Spleen (tissue), 11 donors: ENCODE measurements at regions not wholly inside any gene's neighbourhood (a gene's known extent, or its start where the extent isn't known, plus 50 kb on each side); places are given as distances from the start of the nearest gene placed in this dataset.

Experiments
- DNase-seq: peaks from one replicate; pipeline ENCODE4 v3.0.0-alpha.2; 2020
- H3K27ac ChIP-seq, 8 donors: fragments of 200-600 bp; sonication (generic) in 7 of 8; 1 replicate in 4 of 8; 2 replicates in 4 of 8; pipeline versions ENCODE4 v1.5.0 to v1.8.0; 2016 to 2021; ENCODE audit warnings: inconsistent platforms in 4 of 8, mild to moderate bottlenecking in 4 of 8, moderate library complexity in 1 of 8
- H3K27me3 ChIP-seq, 7 donors: fragments of 200-600 bp; sonication (generic) in 6 of 7; replicated peaks in 1 of 7; 1 replicate in 4 of 7; 2 replicates in 3 of 7; pipeline versions ENCODE4 v1.5.0 to v1.8.0; 2016 to 2021; ENCODE audit warnings: inconsistent platforms in 3 of 7, mild to moderate bottlenecking in 1 of 7
- H3K36me3 ChIP-seq, 6 donors: fragments of 200-600 bp; sonication (generic) in 5 of 6; 1 replicate in 4 of 6; 2 replicates in 2 of 6; pipeline versions ENCODE4 v1.5.0 to v1.8.0; 2016 to 2021; ENCODE audit warnings: inconsistent platforms in 2 of 6
- H3K4me1 ChIP-seq, 6 donors: fragments of 200-600 bp; sonication (generic) in 5 of 6; 1 replicate in 3 of 6; 2 replicates in 3 of 6; pipeline versions ENCODE4 v1.5.0 to v1.8.0; 2016 to 2021; ENCODE audit warnings: inconsistent platforms in 3 of 6
- H3K4me3 ChIP-seq, 8 donors: fragments of 200-600 bp; sonication (generic) in 7 of 8; 1 replicate in 4 of 8; 2 replicates in 4 of 8; pipeline versions ENCODE4 v1.5.0 to v1.8.0; 2016 to 2021; ENCODE audit warnings: inconsistent platforms in 4 of 8, mild to moderate bottlenecking in 4 of 8, moderate library complexity in 2 of 8
- H3K9me3 ChIP-seq, 8 donors: fragments of 200-600 bp; sonication (generic) in 7 of 8; 1 replicate in 4 of 8; 2 replicates in 4 of 8; pipeline versions ENCODE4 v1.5.0 to v1.8.0; 2016 to 2021; ENCODE audit warnings: inconsistent platforms in 4 of 8
- CTCF ChIP-seq, 11 experiments: fragments of 200-600 bp in 7 of 11; fragments of 450-650 bp in 4 of 11; sonication (generic) in 4 of 11; IDR thresholded peaks in 8 of 11; conservative IDR thresholded peaks in 3 of 11; 1 replicate in 7 of 11; 2 replicates in 4 of 11; pipeline versions ENCODE4 v1.4.0 to v1.8.0; 2016 to 2021; ENCODE audit warnings: antibody characterized with exemption in 11 of 11, inconsistent platforms in 4 of 11, mild to moderate bottlenecking in 1 of 11
- POLR2A ChIP-seq, 3 donors: fragments of 450-650 bp; IDR thresholded peaks; one replicate each; pipeline ENCODE4 v1.5.1; 2017; ENCODE audit warnings: antibody characterized with exemption in 3 of 3, mild to moderate bottlenecking in 1 of 3
- POLR2AphosphoS5 ChIP-seq, 3 donors: sonication (generic); formaldehyde crosslinking; IDR thresholded peaks; one replicate each; pipeline ENCODE4 v1.5.1; 2017; ENCODE audit warnings: antibody characterized with exemption in 3 of 3
- WGBS, 5 donors: extraction: QIAGEN DNeasy Blood & Tissue Kit in 3 of 5; methylation state at CpG; one replicate each; pipeline versions ENCODE4 v1.1.5 to v1.1.7; 2013 to 2018; 5-methylcytosine and 5-hydroxymethylcytosine counted together
- intact Hi-C: fragments of 100-400 bp; cut with DNase I; formaldehyde crosslinking; loops from one replicate; pipeline ENCODE4 v1.15.0; 2023; ENCODE audit warnings: low total_unique reads
- donor health status: healthy with polysubstance abuse.
- donor health status: DM: no; HTN: no; CAD: no; lungs with moderate emphysema.
- donor health status: DM: no; HTN: no; CAD: no.
- donor health status: Bipolar disorder and iron deficiency.
- donor health status: healthy.
- donor health status: DM: no; HTN: no; CAD: no.
- donor health status: DM: yes; HTN: yes; CAD: no.

DNA sequence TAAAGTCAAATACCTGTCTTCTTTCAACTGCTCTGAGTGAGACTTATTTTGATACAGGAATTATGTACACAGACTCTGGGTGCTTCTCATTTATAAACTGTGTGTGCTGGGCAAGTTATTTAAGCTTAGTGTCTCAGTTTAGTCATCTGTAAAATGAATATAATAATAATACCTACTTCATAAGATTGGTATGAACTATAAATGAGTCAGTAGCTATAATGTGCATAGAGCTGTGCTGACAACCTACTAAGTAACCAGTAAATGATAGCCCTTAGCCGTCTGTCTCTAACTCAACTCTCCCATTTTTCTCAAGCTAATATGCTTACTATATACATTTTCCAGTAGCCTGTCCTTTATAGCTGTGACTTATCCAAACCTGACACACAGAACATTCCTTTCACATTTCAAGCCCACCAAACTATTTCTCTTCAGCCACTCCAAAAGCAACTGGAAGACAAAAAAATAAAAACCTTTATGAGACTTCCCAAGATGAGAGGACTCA lies 319.8 kb downstream of the ETAA1 start:
- H3K4me3 ChIP-seq = no peak overlapping the region
- H3K36me3 ChIP-seq = no peaks in the 10 kb centered on the region
- H3K4me1 ChIP-seq = no peaks in the 10 kb centered on the region
- 84 to 93% (median 87%) methylated on average over 1 of the region's 1 CpG for WGBS, 5 donors
- H3K27ac ChIP-seq = no peak overlapping the region
- no peaks in the 10 kb centered on the region for H3K27me3 ChIP-seq
- no peak for DNase-seq
- intact Hi-C loops = no loop called here
- H3K9me3 ChIP-seq = peaks cover 0 to 18% (median 9%) of the 10 kb centered on the region in 8 donors
- TF ChIP-seq POLR2AphosphoS5 (IDR thresholded peaks at IDR 0.05) (no peak), POLR2A (IDR thresholded peaks at IDR 0.05) (no peak), CTCF (IDR thresholded peaks at IDR 0.05 in 8 of 11, conservative IDR thresholded peaks at IDR 0.05 in 3 of 11) (no peak)

DNA sequence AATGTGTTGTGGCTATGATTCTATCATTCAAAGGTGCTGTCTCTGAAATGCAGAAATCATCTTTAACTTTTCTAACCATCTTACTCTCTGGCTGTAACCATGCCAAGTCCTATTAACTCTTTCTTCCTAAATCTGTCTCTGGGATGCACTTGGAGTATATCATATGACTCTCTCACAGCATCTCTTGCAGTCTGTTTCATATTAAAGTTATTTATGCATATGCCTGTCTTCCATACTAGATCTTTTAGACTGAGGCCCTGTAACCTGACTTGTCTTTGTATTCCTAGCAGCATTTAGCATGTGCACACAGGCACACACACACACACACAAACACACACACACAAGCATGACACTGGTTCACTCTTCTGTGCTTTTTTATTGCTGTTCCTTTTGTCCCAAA lies 320.6 kb downstream of the ETAA1 start:
- H3K36me3 ChIP-seq = no peaks in the 10 kb centered on the region
- no peak overlapping the region for H3K27ac ChIP-seq
- no peaks in the 10 kb centered on the region for H3K27me3 ChIP-seq
- intact Hi-C loops = no loop called here
- TF ChIP-seq CTCF (IDR thresholded peaks at IDR 0.05 in 8 of 11, conservative IDR thresholded peaks at IDR 0.05 in 3 of 11) = no peak
- no peak for TF ChIP-seq POLR2AphosphoS5 (IDR thresholded peaks at IDR 0.05)
- TF ChIP-seq POLR2A (IDR thresholded peaks at IDR 0.05) = no peak
- DNase-seq = no peak
- no peak overlapping the region for H3K4me3 ChIP-seq
- no peaks in the 10 kb centered on the region for H3K4me1 ChIP-seq
- H3K9me3 ChIP-seq = peaks cover 0 to 21% (median 9%) of the 10 kb centered on the region in 8 donors

DNA sequence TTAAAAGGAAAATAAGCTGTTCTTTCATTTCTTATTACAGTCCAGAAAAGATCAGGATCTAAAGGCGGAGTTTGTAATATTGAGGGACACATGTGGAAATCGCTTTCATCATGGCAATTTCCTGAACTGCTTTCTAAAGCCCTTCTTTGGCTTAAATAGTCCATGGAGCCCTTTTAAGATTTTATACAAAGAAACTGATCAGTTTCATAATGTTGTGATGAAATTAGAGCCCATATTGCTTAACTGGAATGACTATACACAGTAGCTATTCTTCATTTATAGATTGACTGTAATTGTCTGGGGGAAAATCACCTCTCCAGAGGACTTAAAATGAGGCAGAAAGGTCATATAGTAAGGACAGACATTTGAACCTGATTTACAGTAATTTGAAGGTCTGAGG lies 322.2 kb downstream of the ETAA1 start:
- 52 to 79% (median 71%) methylated on average over 2 of the region's 2 CpGs for WGBS, 5 donors
- Histone ChIP-seq H3K27me3 (no peaks in the 10 kb centered on the region), H3K9me3 (peaks cover 0 to 21% (median 9%) of the 10 kb centered on the region in 8 donors), H3K36me3 (no peaks in the 10 kb centered on the region), H3K4me3 (no peak overlapping the region), H3K4me1 (no peaks in the 10 kb centered on the region), H3K27ac (no peak overlapping the region)
- intact Hi-C loops = no loop called here
- TF ChIP-seq POLR2A (IDR thresholded peaks at IDR 0.05) (no peak), POLR2AphosphoS5 (IDR thresholded peaks at IDR 0.05) (no peak), CTCF (IDR thresholded peaks at IDR 0.05 in 8 of 11, conservative IDR thresholded peaks at IDR 0.05 in 3 of 11) (no peak)
- DNase-seq = no peak

- intact Hi-C loops = no loop called here
- WGBS, 5 donors = 53 to 78% (median 71%) methylated on average over 1 of the region's 1 CpG
- peaks cover 0 to 21% (median 9%) of the 10 kb centered on the region in 8 donors for H3K9me3 ChIP-seq
- TF ChIP-seq POLR2AphosphoS5 (IDR thresholded peaks at IDR 0.05) = no peak
- TF ChIP-seq POLR2A (IDR thresholded peaks at IDR 0.05) = no peak
- TF ChIP-seq CTCF (IDR thresholded peaks at IDR 0.05 in 8 of 11, conservative IDR thresholded peaks at IDR 0.05 in 3 of 11) = no peak
- no peak overlapping the region for H3K4me3 ChIP-seq
- H3K4me1 ChIP-seq = no peaks in the 10 kb centered on the region
- no peak for DNase-seq
- no peak overlapping the region for H3K27ac ChIP-seq
- H3K36me3 ChIP-seq = no peaks in the 10 kb centered on the region
- H3K27me3 ChIP-seq = no peaks in the 10 kb centered on the region
Observed at GRCh38 chr2:67721516-67721915, 324.4 kb downstream of the ETAA1 start.
